HCT116 (cell line): ENCODE measurements at regions not wholly inside any gene's neighbourhood (a gene's known extent, or its start where the extent isn't known, plus 50 kb on each side); places are given as distances from the start of the nearest gene placed in this dataset.

Source experiments
- ATAC-seq: fragments of 200-7000 bp; cut with Tn5 transposase; 2 replicates; pipeline ENCODE4 v1.9.1; 2020; ENCODE audit warnings: mild to moderate bottlenecking, moderate library complexity
- BruUV-seq: library from RNA; stranded (reverse); fragments of 400-500 nt; replicated peaks from 2 replicates; lab custom pipeline; 2021; lab: Mats Ljungman, UMichigan
- CTCF ChIA-PET: fragments of 300-600 bp; sonication (Branson Sonifier 250); formaldehyde crosslinking; loops from one replicate; lab custom pipeline; 2021; ENCODE audit warnings: antibody characterized with exemption; lab: Charles Lee
- POLR2A ChIA-PET: fragments of 300-600, 350-600 bp; sonication (Branson Sonifier 250); formaldehyde crosslinking; loops from one replicate; lab custom pipeline; 2021; ENCODE audit warnings: antibody characterized with exemption; lab: Charles Lee
- RAD21 ChIA-PET, 2 experiments: fragments of 300-600 bp; sonication (Branson Sonifier 250); formaldehyde crosslinking; loops; one replicate each; lab custom pipeline; 2023; ENCODE audit warnings: low total read pairs in 2 of 2; ENCODE audit not compliant: uncharacterized antibody in 2 of 2, unreplicated experiment in 2 of 2, low non-redundant PET in 1 of 2; lab: Charles Lee
- DNase-seq: peaks from one replicate; pipeline ENCODE4 v3.0.0-alpha.2; 2010; ENCODE audit warnings: low read depth, low spot score
- H2AFZ ChIP-seq: fragments of 200-600 bp; shearing (Covaris generic), sonication (generic); 2 replicates; pipeline ENCODE4 v1.6.1; 2017; ENCODE audit warnings: low read depth, mixed run types, mixed read lengths, antibody characterized with exemption, low read length; ENCODE audit not compliant: poor library complexity, severe bottlenecking
- H3K27ac ChIP-seq: 2 replicates; pipeline ENCODE4 v1.5.1; 2012; ENCODE audit warnings: low read depth, low read length
- H3K27me3 ChIP-seq: fragments of 200-600 bp; sonication (generic); 2 replicates; pipeline ENCODE4 v1.6.1; 2016; ENCODE audit warnings: mixed run types, low read length, mixed read lengths; ENCODE audit not compliant: insufficient read depth
- H3K36me3 ChIP-seq, 2 experiments: fragments of 200-500 bp in 1 of 2; fragments of 200-600 bp in 1 of 2; sonication (Bioruptor generic) in 1 of 2; sonication (generic) in 1 of 2; 2 replicates each; pipeline versions ENCODE4 v1.5.1 to v1.6.1; 2014 to 2016; ENCODE audit warnings: low read length in 2 of 2, inconsistent platforms in 1 of 2, mixed read lengths in 1 of 2, mixed run types in 1 of 2; ENCODE audit not compliant: insufficient read depth in 2 of 2, control insufficient read depth in 1 of 2
- H3K4me1 ChIP-seq, 2 experiments: fragments of 200-600 bp in 1 of 2; sonication (generic) in 1 of 2; 2 replicates each; pipeline versions ENCODE4 v1.5.1 to v1.6.1; 2012 to 2017; ENCODE audit warnings: low read length in 2 of 2, inconsistent platforms in 1 of 2, mild to moderate bottlenecking in 1 of 2, mixed read lengths in 1 of 2, mixed run types in 1 of 2, moderate library complexity in 1 of 2; ENCODE audit not compliant: insufficient read depth in 2 of 2, control insufficient read depth in 1 of 2
- H3K4me2 ChIP-seq: fragments of 200-600 bp; sonication (generic); 2 replicates; pipeline ENCODE4 v1.6.1; 2017; ENCODE audit warnings: mixed run types, low read length, mixed read lengths
- H3K4me3 ChIP-seq, 2 experiments: fragments of 200-600 bp in 1 of 2; sonication (generic) in 1 of 2; replicated peaks in 1 of 2; 2 replicates each; pipeline ENCODE4 v1.5.1; 2011 to 2016; ENCODE audit warnings: low read length in 2 of 2, control low read depth in 1 of 2, low read depth in 1 of 2, mild to moderate bottlenecking in 1 of 2, mixed read lengths in 1 of 2, mixed run types in 1 of 2
- H3K79me2 ChIP-seq: fragments of 200-600 bp; sonication (generic); 2 replicates; pipeline ENCODE4 v1.6.1; 2017; ENCODE audit warnings: mild to moderate bottlenecking, mixed run types, low read length, moderate library complexity, mixed read lengths; ENCODE audit not compliant: insufficient read depth
- H3K9ac ChIP-seq: fragments of 200-600 bp; sonication (generic); 2 replicates; pipeline ENCODE4 v1.6.1; 2016; ENCODE audit warnings: low read length, mixed read lengths
- H3K9me2 ChIP-seq: fragments of 200-600 bp; sonication (generic), shearing (Covaris generic); 2 replicates; pipeline ENCODE4 v1.6.1; 2017; ENCODE audit warnings: mixed run types, mild to moderate bottlenecking, moderate library complexity; ENCODE audit not compliant: insufficient read depth
- H3K9me3 ChIP-seq, 2 experiments: fragments of 200-500 bp in 1 of 2; fragments of 200-600 bp in 1 of 2; sonication (Bioruptor generic) in 1 of 2; sonication (generic) in 1 of 2; 2 replicates each; pipeline ENCODE4 v1.6.1; 2014 to 2017; ENCODE audit warnings: low read length in 2 of 2, mixed read lengths in 2 of 2, inconsistent platforms in 1 of 2, low read depth in 1 of 2, mild to moderate bottlenecking in 1 of 2, mixed run types in 1 of 2, moderate library complexity in 1 of 2; ENCODE audit not compliant: control insufficient read depth in 1 of 2, insufficient read depth in 1 of 2
- H4K20me1 ChIP-seq: fragments of 200-600 bp; sonication (generic), shearing (Covaris generic); 2 replicates; pipeline ENCODE4 v1.6.1; 2017; ENCODE audit warnings: mixed run types, mild to moderate bottlenecking, moderate library complexity; ENCODE audit not compliant: insufficient read depth
- CBX3 ChIP-seq: IDR thresholded peaks from 2 replicates; pipeline ENCODE4 v1.6.1; 2012; ENCODE audit warnings: low read depth
- EGR1 ChIP-seq: IDR thresholded peaks from 2 replicates; pipeline ENCODE4 v1.6.1; 2012; ENCODE audit warnings: low read depth
- ELF1 ChIP-seq: IDR thresholded peaks from 2 replicates; pipeline ENCODE4 v1.6.1; 2012; ENCODE audit warnings: low read depth, borderline replicate concordance
- EZH2phosphoT487 ChIP-seq: fragments of 200-600 bp; IDR thresholded peaks from 2 replicates; pipeline ENCODE4 v1.6.1; 2018; ENCODE audit warnings: antibody characterized with exemption, borderline replicate concordance
- FOSL1 ChIP-seq: IDR thresholded peaks from 2 replicates; pipeline ENCODE4 v1.6.1; 2012; ENCODE audit warnings: low read depth
- JUND ChIP-seq: IDR thresholded peaks from 2 replicates; pipeline ENCODE4 v1.6.1; 2012
- POLR2A ChIP-seq: IDR thresholded peaks from 2 replicates; pipeline ENCODE4 v1.7.0; 2011; ENCODE audit warnings: borderline replicate concordance; ENCODE audit not compliant: insufficient read depth, insufficient read length; ENCODE audit errors: extremely low read depth
- POLR2AphosphoS5 ChIP-seq: IDR thresholded peaks from 2 replicates; pipeline ENCODE4 v1.6.1; 2011; ENCODE audit warnings: mild to moderate bottlenecking, low read depth, low read length, moderate library complexity
- RAD21 ChIP-seq: IDR thresholded peaks from 2 replicates; pipeline ENCODE4 v1.6.1; 2012; ENCODE audit warnings: low read depth, mild to moderate bottlenecking
- SRF ChIP-seq: IDR thresholded peaks from 2 replicates; pipeline ENCODE4 v1.6.1; 2012; ENCODE audit warnings: low read depth
- TCF7L2 ChIP-seq: IDR thresholded peaks from 2 replicates; pipeline ENCODE4 v1.7.0; 2011; ENCODE audit warnings: borderline replicate concordance, inconsistent platforms; ENCODE audit not compliant: insufficient read depth, insufficient read length; ENCODE audit errors: extremely low read depth
- YY1 ChIP-seq: IDR thresholded peaks from 2 replicates; pipeline ENCODE4 v1.6.1; 2011; ENCODE audit warnings: low read length, low read depth, moderate library complexity, mild to moderate bottlenecking; ENCODE audit not compliant: insufficient replicate concordance; ENCODE audit errors: extremely low read depth
- ZFX ChIP-seq: fragments of 450-650 bp; IDR thresholded peaks from 2 replicates; pipeline ENCODE4 v1.6.1; 2017
- ZNF274 ChIP-seq: fragments of 200-500 bp; sonication (Bioruptor generic); IDR thresholded peaks from 2 replicates; pipeline ENCODE4 v1.6.1; 2014; ENCODE audit warnings: mild to moderate bottlenecking, low read depth, low read length, inconsistent platforms
- intact Hi-C: fragments of 100-400 bp; cut with micrococcal nuclease; formaldehyde crosslinking; loops from 2 replicates; pipeline ENCODE4 v1.10.0; 2022
- TF ChIP-seq, protein P1 (sequence below): IDR thresholded peaks from 2 replicates; pipeline ENCODE4 v1.6.1; 2012
- TF ChIP-seq, protein P2 (sequence below): IDR thresholded peaks from 2 replicates; pipeline ENCODE4 v1.6.1; 2012
- TF ChIP-seq, protein P3 (sequence below): IDR thresholded peaks from 2 replicates; pipeline ENCODE4 v1.6.1; 2011; ENCODE audit warnings: mild to moderate bottlenecking, low read length, moderate library complexity; ENCODE audit not compliant: insufficient replicate concordance; ENCODE audit errors: extremely low read depth
- TF ChIP-seq, protein P4 (sequence below): IDR thresholded peaks from 2 replicates; pipeline ENCODE4 v1.6.1; 2012; ENCODE audit warnings: low read depth

- no peak for DNase-seq
- Histone ChIP-seq H3K4me2 (no peak overlapping the region), H3K9me3 (peaks cover 0 to 34% of the 10 kb centered on the region in 2 experiments; a peak in 2 of 4 replicates), H3K4me1 (no peaks in the 10 kb centered on the region), H3K4me3 (no peak overlapping the region), H2AFZ (no peak overlapping the region), H3K9me2 (no peaks in the 10 kb centered on the region), H3K9ac (no peak overlapping the region), H4K20me1 (no peaks in the 10 kb centered on the region), H3K27ac (no peak overlapping the region), H3K79me2 (no peaks in the 10 kb centered on the region), H3K36me3 (no peaks in the 10 kb centered on the region), H3K27me3 (no peaks in the 10 kb centered on the region)
- ATAC-seq, result no peak
- TF ChIP-seq POLR2A (no peak), YY1 (no peak), ZFX (no peak), TCF7L2 (no peak), SRF (no peak), EZH2phosphoT487 (no peak), EGR1 (no peak), ZNF274 (no peak), CBX3 (no peak), POLR2AphosphoS5 (no peak), JUND (no peak), ELF1 (no peak), FOSL1 (no peak), RAD21 (no peak)
- TF ChIP-seq, protein P1, sequence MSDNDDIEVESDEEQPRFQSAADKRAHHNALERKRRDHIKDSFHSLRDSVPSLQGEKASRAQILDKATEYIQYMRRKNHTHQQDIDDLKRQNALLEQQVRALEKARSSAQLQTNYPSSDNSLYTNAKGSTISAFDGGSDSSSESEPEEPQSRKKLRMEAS, result no peak
- TF ChIP-seq, protein P2, sequence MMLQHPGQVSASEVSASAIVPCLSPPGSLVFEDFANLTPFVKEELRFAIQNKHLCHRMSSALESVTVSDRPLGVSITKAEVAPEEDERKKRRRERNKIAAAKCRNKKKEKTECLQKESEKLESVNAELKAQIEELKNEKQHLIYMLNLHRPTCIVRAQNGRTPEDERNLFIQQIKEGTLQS, result no peak
- TF ChIP-seq, protein P3, sequence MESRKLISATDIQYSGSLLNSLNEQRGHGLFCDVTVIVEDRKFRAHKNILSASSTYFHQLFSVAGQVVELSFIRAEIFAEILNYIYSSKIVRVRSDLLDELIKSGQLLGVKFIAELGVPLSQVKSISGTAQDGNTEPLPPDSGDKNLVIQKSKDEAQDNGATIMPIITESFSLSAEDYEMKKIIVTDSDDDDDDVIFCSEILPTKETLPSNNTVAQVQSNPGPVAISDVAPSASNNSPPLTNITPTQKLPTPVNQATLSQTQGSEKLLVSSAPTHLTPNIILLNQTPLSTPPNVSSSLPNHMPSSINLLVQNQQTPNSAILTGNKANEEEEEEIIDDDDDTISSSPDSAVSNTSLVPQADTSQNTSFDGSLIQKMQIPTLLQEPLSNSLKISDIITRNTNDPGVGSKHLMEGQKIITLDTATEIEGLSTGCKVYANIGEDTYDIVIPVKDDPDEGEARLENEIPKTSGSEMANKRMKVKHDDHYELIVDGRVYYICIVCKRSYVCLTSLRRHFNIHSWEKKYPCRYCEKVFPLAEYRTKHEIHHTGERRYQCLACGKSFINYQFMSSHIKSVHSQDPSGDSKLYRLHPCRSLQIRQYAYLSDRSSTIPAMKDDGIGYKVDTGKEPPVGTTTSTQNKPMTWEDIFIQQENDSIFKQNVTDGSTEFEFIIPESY, result no peak
- TF ChIP-seq, protein P4, sequence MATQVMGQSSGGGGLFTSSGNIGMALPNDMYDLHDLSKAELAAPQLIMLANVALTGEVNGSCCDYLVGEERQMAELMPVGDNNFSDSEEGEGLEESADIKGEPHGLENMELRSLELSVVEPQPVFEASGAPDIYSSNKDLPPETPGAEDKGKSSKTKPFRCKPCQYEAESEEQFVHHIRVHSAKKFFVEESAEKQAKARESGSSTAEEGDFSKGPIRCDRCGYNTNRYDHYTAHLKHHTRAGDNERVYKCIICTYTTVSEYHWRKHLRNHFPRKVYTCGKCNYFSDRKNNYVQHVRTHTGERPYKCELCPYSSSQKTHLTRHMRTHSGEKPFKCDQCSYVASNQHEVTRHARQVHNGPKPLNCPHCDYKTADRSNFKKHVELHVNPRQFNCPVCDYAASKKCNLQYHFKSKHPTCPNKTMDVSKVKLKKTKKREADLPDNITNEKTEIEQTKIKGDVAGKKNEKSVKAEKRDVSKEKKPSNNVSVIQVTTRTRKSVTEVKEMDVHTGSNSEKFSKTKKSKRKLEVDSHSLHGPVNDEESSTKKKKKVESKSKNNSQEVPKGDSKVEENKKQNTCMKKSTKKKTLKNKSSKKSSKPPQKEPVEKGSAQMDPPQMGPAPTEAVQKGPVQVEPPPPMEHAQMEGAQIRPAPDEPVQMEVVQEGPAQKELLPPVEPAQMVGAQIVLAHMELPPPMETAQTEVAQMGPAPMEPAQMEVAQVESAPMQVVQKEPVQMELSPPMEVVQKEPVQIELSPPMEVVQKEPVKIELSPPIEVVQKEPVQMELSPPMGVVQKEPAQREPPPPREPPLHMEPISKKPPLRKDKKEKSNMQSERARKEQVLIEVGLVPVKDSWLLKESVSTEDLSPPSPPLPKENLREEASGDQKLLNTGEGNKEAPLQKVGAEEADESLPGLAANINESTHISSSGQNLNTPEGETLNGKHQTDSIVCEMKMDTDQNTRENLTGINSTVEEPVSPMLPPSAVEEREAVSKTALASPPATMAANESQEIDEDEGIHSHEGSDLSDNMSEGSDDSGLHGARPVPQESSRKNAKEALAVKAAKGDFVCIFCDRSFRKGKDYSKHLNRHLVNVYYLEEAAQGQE, result no peak
- ChIA-PET CTCF (no interaction called here), RAD21 (no interaction called here), POLR2A (no interaction called here)
- no TSS peak for BruUV-seq
- intact Hi-C loops, result no loop called here
Observed at GRCh38 chr7:69091521-69091920, 506.8 kb upstream of the AUTS2 start.
